PC-3 (cell line): ENCODE measurements at regions not wholly inside any gene's neighbourhood (a gene's known extent, or its start where the extent isn't known, plus 50 kb on each side); places are given as distances from the start of the nearest gene placed in this dataset.
"Not testable (repeated sequence)": the region's sequence is repeated elsewhere in the genome, so short reads cannot be mapped to it uniquely, and the experiment has no call there.

ENCODE experiments used
- CTCF ChIP-seq: fragments of 300-600 bp; sonication (generic); conservative IDR thresholded peaks from 2 replicates; pipeline ENCODE4 v1.5.1; 2017; ENCODE audit warnings: antibody characterized with exemption, low read depth, mild to moderate bottlenecking, low read length
- EZH2 ChIP-seq: fragments of 300-600 bp; sonication (generic); IDR thresholded peaks from one replicate; pipeline ENCODE4 v1.6.1; 2017; ENCODE audit warnings: antibody characterized with exemption, mild to moderate bottlenecking, low read length; ENCODE audit not compliant: unreplicated experiment

- not testable (repeated sequence) for TF ChIP-seq CTCF, EZH2
Measured at GRCh38 chr13:64476041-64476568, 2754.0 kb downstream of the PCDH9 start.
